ENCODE measurements at regions not wholly inside any gene's neighbourhood (a gene's known extent, or its start where the extent isn't known, plus 50 kb on each side); places are given as distances from the start of the nearest gene placed in this dataset.
"Not testable (repeated sequence)": the region's sequence is repeated elsewhere in the genome, so short reads cannot be mapped to it uniquely, and the experiment has no call there.

DNA sequence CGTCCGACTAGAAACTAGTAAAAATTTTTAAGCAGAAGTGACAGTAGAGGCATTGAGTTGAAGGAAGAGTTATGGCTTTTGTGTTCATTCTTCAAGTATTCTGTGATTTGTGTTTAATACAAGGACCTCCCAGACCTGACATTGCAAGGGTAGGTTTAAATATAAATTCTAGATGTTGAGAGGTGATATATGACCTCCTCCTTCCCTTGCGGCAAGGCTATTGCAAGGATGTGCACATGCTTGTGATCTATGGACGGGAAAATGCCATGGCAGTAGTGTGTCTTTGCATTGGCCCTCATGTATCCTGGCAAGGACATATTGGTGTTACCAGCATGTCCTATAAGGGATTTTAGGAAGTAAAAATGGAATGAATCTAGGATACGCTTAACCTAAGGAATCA, 143.5 kb downstream of the NEDD1 start:
- H3K27ac ChIP-seq = no peak overlapping the region
- TF ChIP-seq, protein P1, sequence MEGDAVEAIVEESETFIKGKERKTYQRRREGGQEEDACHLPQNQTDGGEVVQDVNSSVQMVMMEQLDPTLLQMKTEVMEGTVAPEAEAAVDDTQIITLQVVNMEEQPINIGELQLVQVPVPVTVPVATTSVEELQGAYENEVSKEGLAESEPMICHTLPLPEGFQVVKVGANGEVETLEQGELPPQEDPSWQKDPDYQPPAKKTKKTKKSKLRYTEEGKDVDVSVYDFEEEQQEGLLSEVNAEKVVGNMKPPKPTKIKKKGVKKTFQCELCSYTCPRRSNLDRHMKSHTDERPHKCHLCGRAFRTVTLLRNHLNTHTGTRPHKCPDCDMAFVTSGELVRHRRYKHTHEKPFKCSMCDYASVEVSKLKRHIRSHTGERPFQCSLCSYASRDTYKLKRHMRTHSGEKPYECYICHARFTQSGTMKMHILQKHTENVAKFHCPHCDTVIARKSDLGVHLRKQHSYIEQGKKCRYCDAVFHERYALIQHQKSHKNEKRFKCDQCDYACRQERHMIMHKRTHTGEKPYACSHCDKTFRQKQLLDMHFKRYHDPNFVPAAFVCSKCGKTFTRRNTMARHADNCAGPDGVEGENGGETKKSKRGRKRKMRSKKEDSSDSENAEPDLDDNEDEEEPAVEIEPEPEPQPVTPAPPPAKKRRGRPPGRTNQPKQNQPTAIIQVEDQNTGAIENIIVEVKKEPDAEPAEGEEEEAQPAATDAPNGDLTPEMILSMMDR (conservative IDR thresholded peaks at IDR 0.05) = no peak

DNA sequence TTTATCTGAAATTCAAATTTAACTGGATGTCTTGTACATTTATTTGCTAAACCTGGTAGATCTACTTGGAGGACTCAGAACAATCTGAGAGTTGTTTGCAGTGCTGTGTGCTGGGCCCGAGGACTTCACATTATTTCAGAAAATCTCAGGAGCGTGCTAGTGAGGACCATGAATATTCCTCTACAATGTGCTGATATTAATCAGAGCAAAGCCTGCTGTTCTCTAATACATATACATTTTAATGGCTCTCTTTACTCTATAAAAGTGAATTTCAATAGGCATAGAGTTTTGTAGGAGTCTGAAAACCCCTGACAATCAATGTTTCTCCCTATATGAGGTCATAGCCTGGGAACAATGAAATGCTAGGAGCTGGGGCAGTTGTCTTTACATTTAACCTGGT, 144.3 kb downstream of the NEDD1 start:
- no peak overlapping the region for H3K27ac ChIP-seq
- TF ChIP-seq, protein P1 (conservative IDR thresholded peaks at IDR 0.05) = no peak

DNA sequence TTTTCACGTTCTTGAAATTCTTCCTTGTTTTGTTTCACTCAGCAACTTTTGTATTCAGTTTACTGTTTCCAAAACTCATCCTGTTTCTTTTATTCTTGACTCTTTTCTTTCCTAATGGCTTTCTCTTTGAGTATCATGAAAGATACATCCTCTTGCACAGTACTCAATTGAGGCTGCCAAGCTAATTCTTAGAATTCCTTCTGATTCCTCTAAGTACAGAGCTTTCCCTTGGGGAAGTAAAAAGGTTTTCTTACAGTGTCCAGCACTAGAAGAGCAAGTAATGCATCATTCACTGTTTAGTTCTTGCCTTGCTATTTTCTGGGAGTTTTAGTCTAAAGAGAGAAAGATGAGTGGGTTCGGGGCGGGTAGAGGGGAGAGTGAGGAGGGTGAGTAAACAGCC, 154.1 kb downstream of the NEDD1 start:
- no peak overlapping the region for H3K27ac ChIP-seq
- TF ChIP-seq, protein P1 (conservative IDR thresholded peaks at IDR 0.05) = no peak

DNA sequence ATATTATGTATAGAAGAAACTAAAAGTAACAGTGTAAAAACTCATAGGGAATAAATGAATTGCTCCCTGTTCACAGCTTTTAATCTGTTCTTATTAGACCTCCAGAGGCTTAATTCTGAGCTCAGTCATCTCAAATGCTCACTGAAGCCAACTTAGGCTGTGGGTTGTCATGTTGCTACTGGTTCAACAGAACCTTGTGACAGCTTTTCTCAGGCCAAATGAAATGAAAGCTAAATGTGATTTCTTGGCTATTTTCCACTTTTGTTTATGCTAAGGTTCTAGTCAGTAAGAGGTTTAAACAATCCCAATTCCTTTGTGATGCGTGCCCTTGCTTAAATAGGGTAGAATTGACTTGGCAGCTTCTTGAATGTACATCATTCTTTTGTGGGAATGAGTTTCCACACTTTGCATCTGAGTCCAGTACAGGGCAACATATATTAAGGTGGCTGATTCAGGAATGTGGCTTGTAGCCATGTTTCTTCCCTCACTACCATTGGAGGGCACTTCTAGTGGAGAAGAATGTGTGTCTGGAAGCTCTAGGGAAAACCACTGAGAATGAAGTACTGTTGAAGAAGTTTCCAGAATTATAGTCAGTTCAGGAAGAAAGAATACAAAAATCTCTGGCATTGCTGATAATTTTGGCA, 156.4 kb downstream of the NEDD1 start:
- H3K27ac ChIP-seq = no peak overlapping the region
- TF ChIP-seq, protein P1 (conservative IDR thresholded peaks at IDR 0.05) = no peak

DNA sequence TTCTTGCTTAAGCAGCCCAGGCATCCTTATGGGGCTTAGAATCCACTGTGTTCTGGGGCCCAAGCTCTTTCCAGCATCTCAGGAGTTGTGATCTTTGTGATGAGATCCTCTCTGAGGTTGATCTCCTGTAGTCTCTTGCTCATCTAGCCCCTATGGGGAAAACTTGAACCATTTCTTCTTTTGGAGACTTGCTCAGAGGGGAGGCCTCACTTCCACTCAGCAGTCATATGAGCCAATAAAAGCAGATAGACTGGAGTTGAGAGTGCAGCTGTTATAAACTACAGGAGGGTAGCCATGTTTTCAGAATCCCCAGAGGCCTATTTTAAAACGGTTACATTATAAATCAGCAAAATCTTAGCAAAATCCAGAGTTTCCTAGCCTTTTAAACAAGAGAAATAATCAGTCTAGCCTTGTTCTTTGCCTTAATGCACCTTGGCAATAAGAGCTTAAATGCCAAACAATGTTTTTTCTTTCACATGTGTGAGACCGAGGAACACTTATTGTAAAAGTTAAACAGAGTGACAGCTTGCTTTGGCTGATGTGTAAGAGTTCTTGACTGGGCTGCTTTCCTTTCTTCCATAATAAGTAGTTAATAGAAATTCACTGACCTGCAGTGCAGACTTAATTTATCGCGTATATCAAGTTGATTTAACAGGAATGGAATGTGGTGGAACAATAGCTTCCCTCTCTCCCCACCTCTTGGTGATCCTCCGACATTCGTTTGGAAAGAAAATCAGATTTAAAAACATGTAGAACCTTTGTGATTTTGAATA, 168.3 kb downstream of the NEDD1 start:
- no peak overlapping the region for H3K27ac ChIP-seq
- TF ChIP-seq, protein P1 (conservative IDR thresholded peaks at IDR 0.05) = no peak

DNA sequence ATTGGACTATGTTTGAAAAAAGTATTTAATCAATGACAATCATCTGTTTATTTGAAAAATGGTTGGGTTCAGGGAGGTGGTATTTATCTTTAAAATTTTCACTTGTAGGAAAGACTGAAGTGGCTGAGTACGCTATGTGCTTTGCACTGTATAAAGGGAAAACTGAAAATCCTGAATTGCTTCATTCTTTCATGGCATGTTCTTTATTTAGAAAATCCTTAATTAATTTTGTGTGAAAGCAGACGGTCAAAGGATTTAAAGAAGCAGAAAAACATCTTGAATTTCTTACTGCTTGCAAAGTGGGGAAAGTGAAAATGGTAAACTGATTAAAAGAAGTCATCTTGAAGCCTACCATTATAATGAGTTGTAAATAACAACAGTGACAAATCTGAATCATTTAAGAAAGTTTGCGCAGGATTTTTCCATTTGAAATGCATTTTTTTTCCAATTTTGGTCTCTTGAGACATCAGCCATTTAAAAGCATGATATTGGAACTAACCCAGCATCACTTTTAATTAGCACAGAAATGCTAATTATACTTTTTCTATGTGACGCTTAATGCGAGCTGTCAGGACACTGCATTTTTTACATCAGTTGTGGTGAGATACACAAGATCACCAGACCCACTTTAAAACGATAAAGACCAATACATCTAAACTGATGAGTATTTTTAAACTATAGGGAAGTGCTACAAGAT, 169.0 kb downstream of the NEDD1 start:
- TF ChIP-seq, protein P1 (conservative IDR thresholded peaks at IDR 0.05) = no peak

DNA sequence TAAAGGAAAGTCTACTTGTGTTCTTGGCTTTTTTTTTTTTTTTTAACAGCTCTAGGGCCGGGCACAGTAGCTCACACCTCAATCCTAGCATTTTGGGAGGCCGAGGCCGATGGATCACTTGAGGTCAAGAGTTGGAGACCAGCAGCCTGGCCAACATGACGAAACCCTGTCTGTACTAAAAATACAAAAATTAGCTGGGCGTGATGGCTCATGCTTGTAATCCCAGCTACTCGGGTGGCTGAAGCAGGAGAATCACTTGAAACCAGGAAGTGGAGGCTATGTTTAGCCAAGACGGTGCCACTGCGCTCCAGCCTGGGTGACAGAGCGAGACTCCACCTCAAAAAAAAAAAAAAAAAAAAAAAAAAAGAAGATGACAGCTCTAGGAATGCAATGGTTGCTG, 169.9 kb downstream of the NEDD1 start:
- H3K27ac ChIP-seq = not testable (repeated sequence)

More for the DNA sequence above, 169.0 kb downstream of the NEDD1 start:
- H3K27ac ChIP-seq = no peak overlapping the region
